IMR-90 (cell line): ENCODE measurements at regions not wholly inside any gene's neighbourhood (a gene's known extent, or its start where the extent isn't known, plus 50 kb on each side); places are given as distances from the start of the nearest gene placed in this dataset.

Experiments
- ATAC-seq: fragments of 200-7000 bp; cut with Tn5 transposase; 2 replicates; pipeline ENCODE4 v1.9.1; 2020; ENCODE audit warnings: low read depth, mild to moderate bottlenecking, moderate library complexity
- BruUV-seq: library from RNA; stranded (reverse); fragments of 400-500 nt; replicated peaks from 2 replicates; lab custom pipeline; 2021; lab: Mats Ljungman, UMichigan
- CTCF ChIA-PET: fragments of 300-600 bp; formaldehyde crosslinking; extraction: SDS; loops from one replicate; lab custom pipeline; 2021; ENCODE audit warnings: antibody characterized with exemption; lab: Yijun Ruan, JAX
- POLR2A ChIA-PET: fragments of 300-600 bp; sonication (Branson Sonifier 250); formaldehyde crosslinking; loops from one replicate; lab custom pipeline; 2022; ENCODE audit warnings: antibody characterized with exemption; ENCODE audit not compliant: unreplicated experiment; lab: Charles Lee
- DNase-seq: peaks from one replicate; pipeline ENCODE4 v3.0.0; 2013
- H2AFZ ChIP-seq: replicated peaks from 2 replicates; pipeline ENCODE3; 2013; ENCODE audit warnings: low read length, mild to moderate bottlenecking; ENCODE audit not compliant: poor library complexity
- H2AK5ac ChIP-seq: 2 replicates; pipeline ENCODE4 v1.6.1; 2013; ENCODE audit warnings: low read depth, low read length, inconsistent platforms
- H2AK9ac ChIP-seq: replicated peaks from 2 replicates; pipeline ENCODE3; 2013; ENCODE audit warnings: mild to moderate bottlenecking, low read depth, low read length, moderate library complexity; ENCODE audit not compliant: poor library complexity
- H2BK120ac ChIP-seq: 2 replicates; pipeline ENCODE4 v1.6.1; 2013; ENCODE audit warnings: low read depth, low read length, inconsistent platforms
- H2BK15ac ChIP-seq: 3 replicates; pipeline ENCODE4 v1.6.1; 2013; ENCODE audit warnings: low read depth, low read length, inconsistent platforms
- H2BK20ac ChIP-seq: 2 replicates; pipeline ENCODE4 v1.6.1; 2013; ENCODE audit warnings: low read depth, mild to moderate bottlenecking, inconsistent platforms, low read length, moderate library complexity
- H2BK5ac ChIP-seq: 2 replicates; pipeline ENCODE4 v1.6.1; 2013; ENCODE audit warnings: mild to moderate bottlenecking, low read depth, low read length, inconsistent platforms; ENCODE audit not compliant: poor library complexity, severe bottlenecking
- H3K14ac ChIP-seq: replicated peaks from 2 replicates; pipeline ENCODE4 v1.6.1; 2013; ENCODE audit warnings: low read depth, low read length, inconsistent platforms
- H3K18ac ChIP-seq: 2 replicates; pipeline ENCODE4 v1.6.1; 2013; ENCODE audit warnings: low read depth, low read length, control low read depth
- H3K23ac ChIP-seq: 2 replicates; pipeline ENCODE4 v1.6.1; 2013; ENCODE audit warnings: low read depth, low read length, inconsistent platforms
- H3K27ac ChIP-seq: 2 replicates; pipeline ENCODE4 v1.5.1; 2013; ENCODE audit warnings: mild to moderate bottlenecking, control low read depth, low read length; ENCODE audit not compliant: insufficient read depth
- H3K27me3 ChIP-seq: 2 replicates; pipeline ENCODE4 v1.6.1; 2013; ENCODE audit warnings: low read length; ENCODE audit not compliant: control insufficient read depth, insufficient read depth
- H3K36me3 ChIP-seq: 2 replicates; pipeline ENCODE4 v1.6.1; 2013; ENCODE audit warnings: low read length, mixed read lengths; ENCODE audit not compliant: control insufficient read depth, insufficient read depth
- H3K4ac ChIP-seq: 2 replicates; pipeline ENCODE4 v1.6.1; 2013; ENCODE audit warnings: low read depth, low read length, inconsistent platforms
- H3K4me1 ChIP-seq: 2 replicates; pipeline ENCODE4 v1.6.1; 2013; ENCODE audit warnings: low read length, mixed read lengths; ENCODE audit not compliant: control insufficient read depth, insufficient read depth
- H3K4me2 ChIP-seq: 2 replicates; pipeline ENCODE4 v1.6.1; 2013; ENCODE audit warnings: low read depth, mild to moderate bottlenecking, control low read depth, low read length, moderate library complexity
- H3K4me3 ChIP-seq: 2 replicates; pipeline ENCODE4 v1.5.1; 2013; ENCODE audit warnings: low read depth, mild to moderate bottlenecking, control low read depth, low read length, moderate library complexity; ENCODE audit not compliant: insufficient read depth
- H3K56ac ChIP-seq: 2 replicates; pipeline ENCODE4 v1.6.1; 2013; ENCODE audit warnings: low read length, inconsistent platforms; ENCODE audit not compliant: insufficient read depth; ENCODE audit errors: extremely low read depth
- H3K79me1 ChIP-seq, 2 experiments: 2 replicates each; pipeline ENCODE4 v1.6.1; 2013; ENCODE audit warnings: low read length in 2 of 2, inconsistent platforms in 1 of 2, low read depth in 1 of 2
- H3K9ac ChIP-seq: 2 replicates; pipeline ENCODE4 v1.6.1; 2013; ENCODE audit warnings: low read depth, low read length, control low read depth
- H3K9me1 ChIP-seq: 2 replicates; pipeline ENCODE4 v1.6.1; 2013; ENCODE audit warnings: low read length, inconsistent platforms; ENCODE audit not compliant: insufficient read depth
- H3K9me3 ChIP-seq: 2 replicates; pipeline ENCODE4 v1.6.1; 2013; ENCODE audit warnings: low read length; ENCODE audit not compliant: control insufficient read depth, insufficient read depth
- H4K20me1 ChIP-seq: 2 replicates; pipeline ENCODE4 v1.6.1; 2013; ENCODE audit warnings: low read length, inconsistent platforms; ENCODE audit not compliant: insufficient read depth
- H4K5ac ChIP-seq: 2 replicates; pipeline ENCODE4 v1.6.1; 2013; ENCODE audit warnings: mild to moderate bottlenecking, low read depth, low read length, control low read depth
- H4K8ac ChIP-seq, 2 experiments: 2 replicates each; pipeline ENCODE4 v1.6.1; 2013; ENCODE audit warnings: low read depth in 2 of 2, low read length in 2 of 2, control low read depth in 1 of 2, inconsistent platforms in 1 of 2
- H4K91ac ChIP-seq: 2 replicates; pipeline ENCODE4 v1.6.1; 2013; ENCODE audit warnings: low read depth, low read length, inconsistent platforms; ENCODE audit not compliant: insufficient read depth
- BHLHE40 ChIP-seq: fragments of 150-350 bp; IDR thresholded peaks from 2 replicates; pipeline ENCODE4 v1.6.1; 2016; ENCODE audit warnings: mild to moderate bottlenecking, low read depth, low read length
- CEBPB ChIP-seq: IDR thresholded peaks from 2 replicates; pipeline ENCODE4 v1.6.1; 2012; ENCODE audit warnings: low read depth, low read length, improper control_type of control experiment
- FOS ChIP-seq: fragments of 150-350 bp; IDR thresholded peaks from 2 replicates; pipeline ENCODE4 v1.6.1; 2016; ENCODE audit warnings: low read depth, low read length
- MAFK ChIP-seq: IDR thresholded peaks from 2 replicates; pipeline ENCODE4 v1.6.1; 2012; ENCODE audit warnings: low read depth, low read length, improper control_type of control experiment
- MAZ ChIP-seq: IDR thresholded peaks from 2 replicates; pipeline ENCODE4 v1.6.1; 2012; ENCODE audit warnings: low read depth, mild to moderate bottlenecking, low read length, improper control_type of control experiment, moderate library complexity, borderline replicate concordance
- NFE2L2 ChIP-seq: fragments of 150-350 bp; IDR thresholded peaks from 2 replicates; pipeline ENCODE4 v1.6.1; 2016; ENCODE audit warnings: low read depth, mild to moderate bottlenecking, low read length
- RAD21 ChIP-seq: IDR thresholded peaks from 2 replicates; pipeline ENCODE4 v1.6.1; 2012; ENCODE audit warnings: low read length, improper control_type of control experiment
- RFX5 ChIP-seq: IDR thresholded peaks from 2 replicates; pipeline ENCODE4 v1.8.0; 2012; ENCODE audit warnings: low read depth, mild to moderate bottlenecking, low read length, moderate library complexity
- USF2 ChIP-seq: fragments of 150-350 bp; IDR thresholded peaks from 2 replicates; pipeline ENCODE4 v1.6.1; 2017; ENCODE audit warnings: mild to moderate bottlenecking, antibody characterized with exemption, low read length, low read depth
- WGBS, 2 experiments: methylation state at CpG; one replicate each; pipeline versions ENCODE4 v1.1.5 to v1.1.7; 2013; ENCODE audit warnings: missing lambda C conversion rate in 2 of 2; ENCODE audit not compliant: insufficient read length in 1 of 2; ENCODE audit errors: extremely low coverage in 2 of 2; 5-methylcytosine and 5-hydroxymethylcytosine counted together
- dilution Hi-C: fragments of 300-500 bp; cut with HindIII; formaldehyde crosslinking; loops from one replicate; pipeline ENCODE4 v1.14.3; 2018; ENCODE audit warnings: low sequenced_read_pairs; ENCODE audit not compliant: unreplicated experiment
- in situ Hi-C: fragments of 300-500 bp; cut with MboI; formaldehyde crosslinking; loops from 3 replicates; pipeline ENCODE4 v1.14.3; 2019; ENCODE audit warnings: low sequenced_read_pairs, inconsistent platforms, mixed read lengths
- intact Hi-C: fragments of 100-400 bp; cut with micrococcal nuclease; formaldehyde crosslinking; loops from 2 replicates; pipeline ENCODE4 v1.10.0; 2022
- TF ChIP-seq, protein P1 (sequence below): conservative IDR thresholded peaks from 2 replicates; pipeline ENCODE4 v1.5.1; 2012; ENCODE audit warnings: mild to moderate bottlenecking, low read depth, low read length, improper control_type of control experiment

GRCh38 chr13:39881383-39881782, 225.9 kb downstream of the COG6 start:
- H3K23ac ChIP-seq: no peak overlapping the region
- CTCF ChIA-PET: no interaction called here
- no peak overlapping the region for H3K18ac ChIP-seq
- H2BK5ac ChIP-seq: no peak overlapping the region
- no peak overlapping the region for H3K56ac ChIP-seq
- ATAC-seq: no peak
- H2BK120ac ChIP-seq: no peak overlapping the region
- no peaks in the 10 kb centered on the region for H3K27me3 ChIP-seq
- H2AK5ac ChIP-seq: no peak overlapping the region
- H2AFZ ChIP-seq: no peak overlapping the region
- BruUV-seq: no TSS peak
- H3K9ac ChIP-seq: no peak overlapping the region
- intact Hi-C loops: no loop called here
- no peak overlapping the region for H2AK9ac ChIP-seq
- H3K4ac ChIP-seq: no peak overlapping the region
- H3K27ac ChIP-seq: no peak overlapping the region
- TF ChIP-seq RAD21 (no peak), USF2 (no peak), MAFK (no peak), MAZ (no peak), FOS (no peak), NFE2L2 (no peak), RFX5 (no peak), CEBPB (no peak), BHLHE40 (no peak)
- TF ChIP-seq, protein P1, sequence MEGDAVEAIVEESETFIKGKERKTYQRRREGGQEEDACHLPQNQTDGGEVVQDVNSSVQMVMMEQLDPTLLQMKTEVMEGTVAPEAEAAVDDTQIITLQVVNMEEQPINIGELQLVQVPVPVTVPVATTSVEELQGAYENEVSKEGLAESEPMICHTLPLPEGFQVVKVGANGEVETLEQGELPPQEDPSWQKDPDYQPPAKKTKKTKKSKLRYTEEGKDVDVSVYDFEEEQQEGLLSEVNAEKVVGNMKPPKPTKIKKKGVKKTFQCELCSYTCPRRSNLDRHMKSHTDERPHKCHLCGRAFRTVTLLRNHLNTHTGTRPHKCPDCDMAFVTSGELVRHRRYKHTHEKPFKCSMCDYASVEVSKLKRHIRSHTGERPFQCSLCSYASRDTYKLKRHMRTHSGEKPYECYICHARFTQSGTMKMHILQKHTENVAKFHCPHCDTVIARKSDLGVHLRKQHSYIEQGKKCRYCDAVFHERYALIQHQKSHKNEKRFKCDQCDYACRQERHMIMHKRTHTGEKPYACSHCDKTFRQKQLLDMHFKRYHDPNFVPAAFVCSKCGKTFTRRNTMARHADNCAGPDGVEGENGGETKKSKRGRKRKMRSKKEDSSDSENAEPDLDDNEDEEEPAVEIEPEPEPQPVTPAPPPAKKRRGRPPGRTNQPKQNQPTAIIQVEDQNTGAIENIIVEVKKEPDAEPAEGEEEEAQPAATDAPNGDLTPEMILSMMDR: no peak
- H3K79me1 ChIP-seq: no peaks in the 10 kb centered on the region
- no peak overlapping the region for H3K4me2 ChIP-seq
- H4K5ac ChIP-seq: no peak overlapping the region
- H3K14ac ChIP-seq: no peak overlapping the region
- H3K36me3 ChIP-seq: no peaks in the 10 kb centered on the region
- no peaks in the 10 kb centered on the region for H3K9me1 ChIP-seq
- POLR2A ChIA-PET: interaction anchor here (0.7 kb wide), 1 partner anchor 11 kb away, joined by 3 read pairs; no protein-coding TSS in a partner anchor
- no peak overlapping the region for H4K8ac ChIP-seq
- H4K91ac ChIP-seq: no peak overlapping the region
- dilution Hi-C loops: no loop called here
- DNase-seq: no peak
- no peak overlapping the region for H2BK20ac ChIP-seq
- no peak overlapping the region for H2BK15ac ChIP-seq
- H3K9me3 ChIP-seq: peaks cover 4% of the 10 kb centered on the region; the same call in 1 of the 2 replicates
- H4K20me1 ChIP-seq: no peaks in the 10 kb centered on the region
- WGBS, 2 experiments: 0% methylated on average over 1 of the region's 2 CpGs; no CpG with 5 or more reads in 1 of the 2 experiments
- no peaks in the 10 kb centered on the region for H3K4me1 ChIP-seq
- no peak overlapping the region for H3K4me3 ChIP-seq
- in situ Hi-C loops: no loop called here
